Neural progenitor cell (in vitro differentiated cells): ENCODE measurements at regions not wholly inside any gene's neighbourhood (a gene's known extent, or its start where the extent isn't known, plus 50 kb on each side); places are given as distances from the start of the nearest gene placed in this dataset.

Experiments
- DNase-seq: peaks from one replicate; pipeline ENCODE4 v3.0.0-alpha.2; 2016; ENCODE audit warnings: low spot score
- H2AFZ ChIP-seq: fragments of 200-600 bp; sonication (generic); replicated peaks from 2 replicates; pipeline ENCODE4 v1.6.1; 2016; ENCODE audit warnings: antibody characterized with exemption
- H3F3A ChIP-seq: fragments of 200-600 bp; sonication (generic); 2 replicates; pipeline ENCODE4 v1.6.1; 2016; ENCODE audit warnings: antibody characterized with exemption, low read depth
- H3K27ac ChIP-seq: fragments of 200-600 bp; sonication (generic); 2 replicates; pipeline ENCODE4 v1.5.1; 2016; ENCODE audit warnings: mild to moderate bottlenecking
- H3K27me3 ChIP-seq: fragments of 200-600 bp; sonication (generic); 2 replicates; pipeline ENCODE4 v1.6.1; 2016; ENCODE audit warnings: mild to moderate bottlenecking, moderate library complexity
- H3K36me3 ChIP-seq: fragments of 200-600 bp; sonication (generic); 2 replicates; pipeline ENCODE4 v1.5.1; 2016
- H3K4me1 ChIP-seq: fragments of 200-600 bp; sonication (generic); 2 replicates; pipeline ENCODE4 v1.6.1; 2016; ENCODE audit warnings: mixed run types
- H3K4me2 ChIP-seq: fragments of 200-600 bp; sonication (generic); 2 replicates; pipeline ENCODE4 v1.6.1; 2016
- H3K4me3 ChIP-seq: fragments of 200-600 bp; sonication (generic); 2 replicates; pipeline ENCODE4 v1.5.1; 2016
- H3K79me2 ChIP-seq: fragments of 200-600 bp; sonication (generic); 2 replicates; pipeline ENCODE4 v1.6.1; 2016; ENCODE audit warnings: low read depth
- H3K9ac ChIP-seq: fragments of 200-600 bp; sonication (generic); 2 replicates; pipeline ENCODE4 v1.6.1; 2016
- H3K9me3 ChIP-seq: fragments of 200-600 bp; sonication (generic); 2 replicates; pipeline ENCODE4 v1.5.1; 2016; ENCODE audit warnings: low read depth
- H4K20me1 ChIP-seq: fragments of 200-600 bp; sonication (generic); 2 replicates; pipeline ENCODE4 v1.6.1; 2016; ENCODE audit warnings: low read depth
- H3K27ac Mint-ChIP-seq: 3 replicates; pipeline ENCODE4 v1.8.0; 2021; ENCODE audit warnings: mixed read lengths
- H3K27me3 Mint-ChIP-seq: 2 replicates; pipeline ENCODE4 v1.8.0; 2022; ENCODE audit warnings: low read depth, mild to moderate bottlenecking, inconsistent platforms, moderate library complexity, mixed read lengths; ENCODE audit not compliant: insufficient read depth
- H3K36me3 Mint-ChIP-seq: 3 replicates; pipeline ENCODE4 v1.8.0; 2021; ENCODE audit warnings: mixed read lengths
- H3K4me1 Mint-ChIP-seq: 3 replicates; pipeline ENCODE4 v1.8.0; 2021; ENCODE audit warnings: mixed read lengths
- H3K4me3 Mint-ChIP-seq: 3 replicates; pipeline ENCODE4 v1.8.0; 2021; ENCODE audit warnings: mild to moderate bottlenecking, moderate library complexity, mixed read lengths
- H3K9me3 Mint-ChIP-seq: 3 replicates; pipeline ENCODE4 v1.8.0; 2020; ENCODE audit warnings: mixed read lengths
- EZH2 ChIP-seq: fragments of 200-600 bp; sonication (generic); IDR thresholded peaks from 2 replicates; pipeline ENCODE4 v1.6.1; 2017; ENCODE audit warnings: antibody characterized with exemption, mild to moderate bottlenecking, moderate library complexity
- EZH2phosphoT487 ChIP-seq: fragments of 200-600 bp; sonication (generic); IDR thresholded peaks from 2 replicates; pipeline ENCODE4 v1.6.1; 2017; ENCODE audit warnings: antibody characterized with exemption
- TF ChIP-seq, protein P1 (sequence below): fragments of 200-600 bp; sonication (generic); IDR thresholded peaks from 2 replicates; pipeline ENCODE4 v1.5.1; 2017; ENCODE audit warnings: antibody characterized with exemption, mild to moderate bottlenecking

DNA sequence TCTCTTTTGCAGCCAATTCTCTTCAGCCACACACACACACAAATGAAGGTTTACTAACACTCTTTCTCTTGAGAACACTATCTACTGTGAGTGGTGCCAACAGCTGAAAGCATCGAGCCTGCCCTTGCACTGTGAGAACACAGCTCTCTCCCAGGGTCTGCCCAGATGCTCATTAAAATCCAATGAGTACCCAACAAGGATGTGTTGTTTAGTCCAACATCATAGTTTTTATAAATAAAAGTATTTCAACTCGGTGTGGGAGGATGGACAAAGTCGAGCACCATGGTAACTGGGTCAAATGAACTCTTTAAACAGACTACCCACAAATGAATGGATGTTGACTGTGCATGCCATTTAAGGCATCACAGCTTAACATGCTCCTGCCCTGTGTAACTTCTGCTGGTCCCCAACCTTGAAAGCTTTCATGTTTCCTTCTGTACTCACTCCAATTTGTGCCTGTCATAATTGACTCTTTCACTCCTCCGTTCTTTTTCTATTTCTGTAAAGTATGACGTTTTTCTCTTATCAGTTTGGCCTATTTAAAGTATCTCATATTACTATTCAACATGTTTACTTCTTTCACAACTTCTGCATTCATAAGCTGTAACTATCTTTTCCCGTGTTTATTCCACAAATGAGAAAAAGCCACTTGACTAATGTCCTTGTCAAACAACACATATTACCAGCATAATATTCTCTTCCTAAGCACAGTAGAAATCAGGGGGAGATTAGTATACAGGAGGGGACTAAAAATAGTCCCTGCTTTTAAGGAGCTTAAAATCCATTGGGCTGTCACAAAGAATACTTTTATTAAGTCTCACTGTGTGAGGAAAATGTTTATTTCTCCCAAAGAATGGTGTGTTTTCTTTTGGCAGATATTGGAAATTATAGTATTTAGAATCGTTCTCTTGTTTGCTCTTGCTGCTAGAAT lies 215.4 kb downstream of the RFPL4B start:
- H3K27me3 Mint-ChIP-seq, result no peaks in the 10 kb centered on the region
- H3K4me3 ChIP-seq, result no peak overlapping the region
- peaks cover 39% of the 10 kb centered on the region for H3K4me1 Mint-ChIP-seq
- TF ChIP-seq, protein P1, sequence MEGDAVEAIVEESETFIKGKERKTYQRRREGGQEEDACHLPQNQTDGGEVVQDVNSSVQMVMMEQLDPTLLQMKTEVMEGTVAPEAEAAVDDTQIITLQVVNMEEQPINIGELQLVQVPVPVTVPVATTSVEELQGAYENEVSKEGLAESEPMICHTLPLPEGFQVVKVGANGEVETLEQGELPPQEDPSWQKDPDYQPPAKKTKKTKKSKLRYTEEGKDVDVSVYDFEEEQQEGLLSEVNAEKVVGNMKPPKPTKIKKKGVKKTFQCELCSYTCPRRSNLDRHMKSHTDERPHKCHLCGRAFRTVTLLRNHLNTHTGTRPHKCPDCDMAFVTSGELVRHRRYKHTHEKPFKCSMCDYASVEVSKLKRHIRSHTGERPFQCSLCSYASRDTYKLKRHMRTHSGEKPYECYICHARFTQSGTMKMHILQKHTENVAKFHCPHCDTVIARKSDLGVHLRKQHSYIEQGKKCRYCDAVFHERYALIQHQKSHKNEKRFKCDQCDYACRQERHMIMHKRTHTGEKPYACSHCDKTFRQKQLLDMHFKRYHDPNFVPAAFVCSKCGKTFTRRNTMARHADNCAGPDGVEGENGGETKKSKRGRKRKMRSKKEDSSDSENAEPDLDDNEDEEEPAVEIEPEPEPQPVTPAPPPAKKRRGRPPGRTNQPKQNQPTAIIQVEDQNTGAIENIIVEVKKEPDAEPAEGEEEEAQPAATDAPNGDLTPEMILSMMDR, result no peak
- TF ChIP-seq EZH2phosphoT487 (no peak), EZH2 (no peak)
- H3F3A ChIP-seq, result no peaks in the 10 kb centered on the region
- no peak overlapping the region for H3K27ac ChIP-seq
- no peaks in the 10 kb centered on the region for H3K79me2 ChIP-seq
- peaks cover 6% of the 10 kb centered on the region for H3K36me3 Mint-ChIP-seq
- peaks cover 19% of the 10 kb centered on the region for H3K4me1 ChIP-seq
- H3K36me3 ChIP-seq, result no peaks in the 10 kb centered on the region
- H3K9me3 ChIP-seq, result no peaks in the 10 kb centered on the region
- no peak overlapping the region for H2AFZ ChIP-seq
- H3K27me3 ChIP-seq, result no peaks in the 10 kb centered on the region
- H4K20me1 ChIP-seq, result no peaks in the 10 kb centered on the region
- H3K27ac Mint-ChIP-seq, result peak overlapping the region; percentile 98
- DNase-seq, result no peak
- no peak overlapping the region for H3K9ac ChIP-seq
- H3K9me3 Mint-ChIP-seq, result peaks cover 4% of the 10 kb centered on the region
- H3K4me2 ChIP-seq, result no peak overlapping the region
- no peak overlapping the region for H3K4me3 Mint-ChIP-seq

DNA sequence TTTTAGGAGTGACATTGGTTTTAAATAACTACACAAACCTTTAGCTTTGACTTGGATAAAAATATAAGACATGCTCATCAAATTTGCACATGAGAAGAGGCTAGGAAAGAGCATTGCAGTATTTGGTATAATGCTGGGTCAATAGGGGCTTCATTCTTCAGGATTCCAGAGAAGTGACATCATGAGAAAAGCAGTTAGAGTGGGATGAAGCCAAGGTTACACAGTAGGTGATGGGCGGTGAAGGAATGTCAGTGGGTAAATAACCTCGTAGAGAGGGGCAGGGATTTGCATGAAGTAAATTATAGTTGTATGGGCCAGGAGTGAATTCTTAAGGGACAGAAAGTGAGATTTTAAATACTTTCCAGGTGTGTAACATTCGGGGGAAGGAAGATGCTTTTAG lies 216.2 kb downstream of the RFPL4B start:
- Mint-ChIP-seq H3K4me3 (no peak overlapping the region), H3K4me1 (peaks cover 39% of the 10 kb centered on the region), H3K9me3 (peaks cover 4% of the 10 kb centered on the region), H3K36me3 (peaks cover 6% of the 10 kb centered on the region), H3K27me3 (no peaks in the 10 kb centered on the region), H3K27ac (peak overlapping the region; percentile 98)
- no peak for DNase-seq
- H4K20me1 ChIP-seq, result no peaks in the 10 kb centered on the region
- no peak overlapping the region for H3K4me2 ChIP-seq
- H3K79me2 ChIP-seq, result no peaks in the 10 kb centered on the region
- H3K27ac ChIP-seq, result no peak overlapping the region
- no peaks in the 10 kb centered on the region for H3K9me3 ChIP-seq
- H3K4me1 ChIP-seq, result peaks cover 19% of the 10 kb centered on the region
- no peak overlapping the region for H3K4me3 ChIP-seq
- H3K36me3 ChIP-seq, result no peaks in the 10 kb centered on the region
- H3F3A ChIP-seq, result no peaks in the 10 kb centered on the region
- no peaks in the 10 kb centered on the region for H3K27me3 ChIP-seq
- no peak overlapping the region for H2AFZ ChIP-seq
- TF ChIP-seq EZH2phosphoT487 (no peak), EZH2 (no peak)
- TF ChIP-seq, protein P1, result no peak
- no peak overlapping the region for H3K9ac ChIP-seq

DNA sequence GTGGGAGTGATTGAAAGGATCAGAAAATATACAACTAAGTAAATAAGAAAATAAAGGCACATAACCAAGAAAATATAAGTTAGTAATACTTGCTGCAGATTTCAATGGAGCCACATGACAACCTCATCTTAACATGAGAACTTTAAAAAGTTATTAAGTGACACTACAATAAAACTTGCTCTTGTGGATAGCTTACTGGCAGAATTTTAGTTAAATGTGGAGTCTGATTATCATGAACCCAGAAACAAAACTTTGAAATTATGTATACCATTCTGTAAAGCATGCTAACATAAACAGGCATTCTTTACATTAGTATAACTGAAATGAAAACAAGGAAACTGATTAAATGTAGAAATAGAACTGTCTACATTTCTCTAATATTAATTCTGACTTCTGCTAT lies 220.9 kb downstream of the RFPL4B start:
- no peak overlapping the region for H3K27ac Mint-ChIP-seq
- peaks cover 6% of the 10 kb centered on the region for H3K36me3 Mint-ChIP-seq
- Histone ChIP-seq H3F3A (no peaks in the 10 kb centered on the region), H3K27me3 (no peaks in the 10 kb centered on the region), H3K27ac (no peak overlapping the region), H3K79me2 (no peaks in the 10 kb centered on the region), H4K20me1 (no peaks in the 10 kb centered on the region), H3K4me1 (peaks cover 6% of the 10 kb centered on the region), H2AFZ (no peak overlapping the region), H3K9me3 (no peaks in the 10 kb centered on the region), H3K36me3 (no peaks in the 10 kb centered on the region), H3K4me3 (no peak overlapping the region), H3K4me2 (no peak overlapping the region), H3K9ac (no peak overlapping the region)
- DNase-seq, result no peak
- H3K27me3 Mint-ChIP-seq, result no peaks in the 10 kb centered on the region
- peaks cover 2% of the 10 kb centered on the region for H3K9me3 Mint-ChIP-seq
- peaks cover 17% of the 10 kb centered on the region for H3K4me1 Mint-ChIP-seq
- H3K4me3 Mint-ChIP-seq, result no peak overlapping the region
- TF ChIP-seq, protein P1, result no peak
- no peak for TF ChIP-seq EZH2
- no peak for TF ChIP-seq EZH2phosphoT487
